ENCODE measurements at regions not wholly inside any gene's neighbourhood (a gene's known extent, or its start where the extent isn't known, plus 50 kb on each side); places are given as distances from the start of the nearest gene placed in this dataset.

GRCh38 chr6:43869079-43869710 is 99.2 kb downstream of the VEGFA start:
- Histone ChIP-seq H3K36me3 (ENCODE audit: low read depth, missing control alignments) (no peaks in the 10 kb centered on the region), H3K27me3 (no peaks in the 10 kb centered on the region), H3K4me3 (no peak overlapping the region), H3K27ac (no peak overlapping the region), H3K9me3 (no peaks in the 10 kb centered on the region), H3K4me1 (no peaks in the 10 kb centered on the region)
- DNase-seq: no peak
- TF ChIP-seq, protein P1, sequence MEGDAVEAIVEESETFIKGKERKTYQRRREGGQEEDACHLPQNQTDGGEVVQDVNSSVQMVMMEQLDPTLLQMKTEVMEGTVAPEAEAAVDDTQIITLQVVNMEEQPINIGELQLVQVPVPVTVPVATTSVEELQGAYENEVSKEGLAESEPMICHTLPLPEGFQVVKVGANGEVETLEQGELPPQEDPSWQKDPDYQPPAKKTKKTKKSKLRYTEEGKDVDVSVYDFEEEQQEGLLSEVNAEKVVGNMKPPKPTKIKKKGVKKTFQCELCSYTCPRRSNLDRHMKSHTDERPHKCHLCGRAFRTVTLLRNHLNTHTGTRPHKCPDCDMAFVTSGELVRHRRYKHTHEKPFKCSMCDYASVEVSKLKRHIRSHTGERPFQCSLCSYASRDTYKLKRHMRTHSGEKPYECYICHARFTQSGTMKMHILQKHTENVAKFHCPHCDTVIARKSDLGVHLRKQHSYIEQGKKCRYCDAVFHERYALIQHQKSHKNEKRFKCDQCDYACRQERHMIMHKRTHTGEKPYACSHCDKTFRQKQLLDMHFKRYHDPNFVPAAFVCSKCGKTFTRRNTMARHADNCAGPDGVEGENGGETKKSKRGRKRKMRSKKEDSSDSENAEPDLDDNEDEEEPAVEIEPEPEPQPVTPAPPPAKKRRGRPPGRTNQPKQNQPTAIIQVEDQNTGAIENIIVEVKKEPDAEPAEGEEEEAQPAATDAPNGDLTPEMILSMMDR (IDR thresholded peaks at IDR 0.05): no peak
- no peak for TF ChIP-seq POLR2A (IDR thresholded peaks at IDR 0.05)
- intact Hi-C loops (cut with DNase I; ENCODE audit: low total_unique reads): no loop called here
- WGBS, 2 donors: 78 to 92% methylated on average over 8 to 10 of the region's 12 CpGs

DNA sequence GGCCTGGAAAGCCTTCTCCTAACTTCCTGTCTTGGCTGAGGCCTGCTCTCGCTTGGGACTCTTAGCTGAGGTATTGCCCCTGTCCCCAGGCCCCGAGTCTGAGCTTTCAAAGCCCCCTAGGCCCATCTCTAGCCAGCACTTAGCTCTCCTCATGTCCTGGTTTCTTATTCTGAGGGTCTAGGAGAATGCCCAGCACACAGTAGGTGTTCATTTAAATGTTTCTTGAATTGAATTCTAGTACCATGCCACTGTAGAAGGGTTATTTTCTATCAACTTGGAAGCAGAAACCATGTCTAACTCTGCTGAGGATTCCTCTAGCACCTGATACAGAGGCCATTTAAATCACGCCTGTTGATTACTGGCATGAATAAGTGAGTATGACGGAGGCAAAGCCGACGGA is 98.5 kb downstream of the VEGFA start:
- DNase-seq: no peak
- TF ChIP-seq, protein P1 (IDR thresholded peaks at IDR 0.05): no peak
- no peak for TF ChIP-seq POLR2A (IDR thresholded peaks at IDR 0.05)
- no peaks in the 10 kb centered on the region for H3K36me3 ChIP-seq (ENCODE audit: low read depth, missing control alignments)
- H3K27ac ChIP-seq: no peak overlapping the region
- no peak overlapping the region for H3K4me3 ChIP-seq
- no peaks in the 10 kb centered on the region for H3K27me3 ChIP-seq
- WGBS, 2 donors: 92% methylated on average over 6 of the region's 6 CpGs
- H3K9me3 ChIP-seq: no peaks in the 10 kb centered on the region
- no peaks in the 10 kb centered on the region for H3K4me1 ChIP-seq
- intact Hi-C loops (cut with DNase I; ENCODE audit: low total_unique reads): no loop called here

DNA sequence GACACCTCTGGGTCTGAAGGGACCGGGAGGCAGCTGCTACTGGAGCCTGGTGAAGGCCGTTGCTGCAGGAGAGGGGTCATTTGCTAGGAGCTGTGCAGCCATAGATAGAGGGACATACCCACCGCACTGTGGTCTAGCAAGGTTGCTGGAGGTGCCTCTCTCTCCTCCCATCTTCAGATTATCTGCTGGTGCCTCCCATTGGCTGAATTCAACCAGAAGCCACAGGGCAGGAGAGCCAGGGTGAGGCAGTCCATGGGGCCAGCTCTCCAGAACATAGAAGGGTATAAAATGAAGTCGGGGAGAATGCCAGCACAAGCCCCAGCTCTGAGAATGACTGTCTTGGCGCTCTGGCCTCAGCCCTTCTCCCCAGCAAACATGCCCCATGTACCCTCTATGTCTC is 98.0 kb downstream of the VEGFA start:
- H3K4me1 ChIP-seq: no peaks in the 10 kb centered on the region
- no peak for DNase-seq
- intact Hi-C loops (cut with DNase I; ENCODE audit: low total_unique reads): no loop called here
- no peaks in the 10 kb centered on the region for H3K27me3 ChIP-seq
- no peak for TF ChIP-seq POLR2A (IDR thresholded peaks at IDR 0.05)
- TF ChIP-seq, protein P1 (IDR thresholded peaks at IDR 0.05): no peak
- no peak overlapping the region for H3K27ac ChIP-seq
- no peaks in the 10 kb centered on the region for H3K9me3 ChIP-seq
- no peaks in the 10 kb centered on the region for H3K36me3 ChIP-seq (ENCODE audit: low read depth, missing control alignments)
- no peak overlapping the region for H3K4me3 ChIP-seq
- WGBS, 2 donors: 85 to 86% methylated on average over 4 to 5 of the region's 5 CpGs

- Histone ChIP-seq H3K4me1 (no peaks in the 10 kb centered on the region), H3K27me3 (no peaks in the 10 kb centered on the region), H3K27ac (no peak overlapping the region), H3K36me3 (ENCODE audit: low read depth, missing control alignments) (no peaks in the 10 kb centered on the region), H3K4me3 (no peak overlapping the region), H3K9me3 (no peaks in the 10 kb centered on the region)
- no peak for DNase-seq
- intact Hi-C loops (cut with DNase I; ENCODE audit: low total_unique reads): no loop called here
- TF ChIP-seq POLR2A (IDR thresholded peaks at IDR 0.05): no peak
- TF ChIP-seq, protein P1 (IDR thresholded peaks at IDR 0.05): no peak
- WGBS, 2 donors: 86 to 100% methylated on average over 3 of the region's 4 CpGs
Measured at GRCh38 chr6:43867246-43867645, 97.2 kb downstream of the VEGFA start.

DNA sequence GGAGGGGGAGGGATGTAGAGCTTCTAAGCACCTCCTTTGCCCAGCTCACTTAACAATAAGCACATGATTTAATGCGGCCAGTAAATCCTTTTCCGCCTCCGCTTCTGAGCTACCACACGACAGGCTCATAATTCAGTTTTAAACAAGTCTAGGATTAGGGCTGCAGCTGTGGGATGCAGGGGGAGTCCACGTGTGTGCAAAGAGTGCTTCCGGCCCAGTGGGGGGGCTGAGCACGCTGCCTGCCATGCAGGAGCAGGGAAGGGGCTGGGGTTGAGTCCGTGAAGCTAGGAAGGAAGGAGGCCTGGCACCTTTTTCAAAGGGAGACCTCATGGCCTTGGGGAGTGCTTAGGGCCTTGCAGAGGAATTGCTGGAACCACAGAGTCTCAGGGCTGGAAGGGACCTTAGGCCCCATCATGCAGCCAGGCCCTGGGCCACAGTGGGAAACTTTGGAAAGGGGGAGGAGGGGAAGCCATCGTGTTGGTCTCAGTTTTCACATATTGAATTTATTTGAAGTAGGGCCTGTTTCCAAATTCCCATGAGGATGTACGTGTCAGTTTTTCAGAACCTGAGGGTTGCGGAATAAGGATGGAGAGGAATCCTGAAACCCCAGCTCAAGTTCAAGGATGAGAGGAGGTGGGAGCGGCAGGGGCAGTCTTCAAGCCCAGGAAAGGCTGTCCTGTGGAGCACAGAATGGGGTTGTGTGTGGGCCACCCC is 96.1 kb downstream of the VEGFA start:
- TF ChIP-seq, protein P1 (IDR thresholded peaks at IDR 0.05): no peak
- no peaks in the 10 kb centered on the region for H3K9me3 ChIP-seq
- no peaks in the 10 kb centered on the region for H3K36me3 ChIP-seq (ENCODE audit: low read depth, missing control alignments)
- WGBS, 2 donors: 83 to 85% methylated on average over 12 of the region's 12 CpGs
- intact Hi-C loops (cut with DNase I; ENCODE audit: low total_unique reads): no loop called here
- no peak overlapping the region for H3K27ac ChIP-seq
- no peaks in the 10 kb centered on the region for H3K27me3 ChIP-seq
- no peak overlapping the region for H3K4me3 ChIP-seq
- no peaks in the 10 kb centered on the region for H3K4me1 ChIP-seq
- no peak for DNase-seq
